ENCODE measurements at regions not wholly inside any gene's neighbourhood (a gene's known extent, or its start where the extent isn't known, plus 50 kb on each side); places are given as distances from the start of the nearest gene placed in this dataset.

DNA sequence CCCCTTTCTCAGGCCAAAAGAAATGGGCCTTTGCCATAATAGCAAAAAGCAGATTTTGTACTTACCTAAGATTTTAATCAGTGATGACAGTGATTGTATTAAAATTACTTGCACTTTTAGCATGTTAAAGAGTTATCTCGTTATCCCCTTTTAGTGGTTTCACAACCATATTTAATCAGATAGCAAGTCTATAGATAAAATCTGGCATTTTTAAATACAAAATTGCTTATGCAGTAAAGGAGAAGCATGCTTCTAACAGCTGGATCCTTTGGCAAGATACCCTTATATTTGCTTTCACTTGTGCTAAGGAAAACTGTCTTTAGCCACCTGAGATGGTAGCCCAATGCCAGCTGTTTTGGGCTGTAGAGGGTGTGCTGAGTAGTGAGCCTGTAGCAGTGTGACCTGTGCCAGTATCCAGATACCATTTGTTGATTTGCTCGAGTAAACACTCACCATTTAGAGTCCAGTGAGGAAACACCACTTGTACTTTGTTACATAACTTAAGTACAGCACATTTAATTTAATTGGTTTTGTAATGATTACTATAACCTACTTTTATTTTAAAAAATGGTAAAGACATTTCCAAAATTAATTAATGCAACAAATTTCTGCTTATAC, 314.4 kb upstream of the ZP4 start:
- no peak for TF ChIP-seq CTCF (IDR thresholded peaks at IDR 0.05)
- TF ChIP-seq POLR2A (IDR thresholded peaks at IDR 0.05) = no peak
